Keratinocyte (primary cell): ENCODE measurements at regions not wholly inside any gene's neighbourhood (a gene's known extent, or its start where the extent isn't known, plus 50 kb on each side); places are given as distances from the start of the nearest gene placed in this dataset.

ENCODE experiments used
- DNase-seq: peaks from one replicate; pipeline ENCODE4 v3.0.0-alpha.2; 2011; ENCODE audit warnings: low read depth, missing footprints, low spot score
- FAIRE-seq: peaks from 2 replicates; lab custom pipeline; 2011; peaks lifted over from hg19 to GRCh38; lab: Jason Lieb, UNC
- H2AFZ ChIP-seq: 2 replicates; pipeline ENCODE4 v1.6.0; 2012; ENCODE audit warnings: low read length, control low read depth, inconsistent platforms; ENCODE audit not compliant: control insufficient read depth
- H3K27ac ChIP-seq: 2 replicates; pipeline ENCODE4 v1.5.1; 2011; ENCODE audit warnings: low read length; ENCODE audit not compliant: control insufficient read depth, insufficient read depth
- H3K27me3 ChIP-seq: 3 replicates; pipeline ENCODE4 v1.6.0; 2011; ENCODE audit warnings: low read length; ENCODE audit not compliant: control insufficient read depth, insufficient read depth; ENCODE audit errors: extremely low read depth
- H3K36me3 ChIP-seq, 2 experiments: 2 replicates in 1 of 2; 3 replicates in 1 of 2; pipeline ENCODE4 v1.5.1; 2011; ENCODE audit warnings: low read length in 2 of 2, mild to moderate bottlenecking in 1 of 2; ENCODE audit not compliant: control insufficient read depth in 2 of 2, insufficient read depth in 2 of 2; ENCODE audit errors: extremely low read depth in 1 of 2
- H3K4me1 ChIP-seq: 3 replicates; pipeline ENCODE4 v1.5.1; 2011; ENCODE audit warnings: low read length; ENCODE audit not compliant: control insufficient read depth, insufficient read depth; ENCODE audit errors: extremely low read depth
- H3K4me2 ChIP-seq: 3 replicates; pipeline ENCODE4 v1.6.0; 2011; ENCODE audit warnings: low read depth, low read length; ENCODE audit not compliant: control insufficient read depth, insufficient read depth; ENCODE audit errors: extremely low read depth
- H3K4me3 ChIP-seq, 3 experiments: fragments of 200-600 bp in 1 of 3; sonication (generic) in 1 of 3; 2 replicates in 2 of 3; 3 replicates in 1 of 3; pipeline ENCODE4 v1.5.1; 2011 to 2016; ENCODE audit warnings: low read length in 3 of 3, mild to moderate bottlenecking in 3 of 3, control low read depth in 2 of 3, inconsistent platforms in 1 of 3, low read depth in 1 of 3, mixed read lengths in 1 of 3, mixed run types in 1 of 3, moderate library complexity in 1 of 3; ENCODE audit not compliant: control insufficient read depth in 2 of 3, insufficient read depth in 2 of 3; ENCODE audit errors: extremely low read depth in 1 of 3
- H3K79me2 ChIP-seq: 2 replicates; pipeline ENCODE4 v1.6.0; 2012; ENCODE audit warnings: low read length; ENCODE audit not compliant: control insufficient read depth, insufficient read depth
- H3K9ac ChIP-seq: 3 replicates; pipeline ENCODE4 v1.6.0; 2011; ENCODE audit warnings: low read length; ENCODE audit not compliant: control insufficient read depth, insufficient read depth; ENCODE audit errors: extremely low read depth
- H3K9me1 ChIP-seq: 3 replicates; pipeline ENCODE4 v1.6.0; 2011; ENCODE audit warnings: low read length; ENCODE audit not compliant: control insufficient read depth, insufficient read depth; ENCODE audit errors: extremely low read depth
- H3K9me3 ChIP-seq: 2 replicates; pipeline ENCODE4 v1.5.1; 2012; ENCODE audit warnings: low read depth, low read length; ENCODE audit not compliant: control insufficient read depth
- H4K20me1 ChIP-seq: 3 replicates; pipeline ENCODE4 v1.6.0; 2011; ENCODE audit warnings: low read length; ENCODE audit not compliant: control insufficient read depth, insufficient read depth; ENCODE audit errors: extremely low read depth
- CTCF ChIP-seq, 3 experiments: IDR thresholded peaks in 1 of 3; conservative IDR thresholded peaks in 1 of 3; optimal IDR thresholded peaks in 1 of 3; 2 replicates in 2 of 3; 3 replicates in 1 of 3; pipeline versions ENCODE3 to v1.5.1; 2011; ENCODE audit warnings: low read length in 3 of 3, mild to moderate bottlenecking in 3 of 3, moderate library complexity in 2 of 3, control low read depth in 1 of 3, inconsistent platforms in 1 of 3; ENCODE audit not compliant: insufficient read depth in 2 of 3; ENCODE audit errors: extremely low read depth in 1 of 3
- EZH2 ChIP-seq: IDR thresholded peaks from one replicate; pipeline ENCODE4 v1.6.1; 2012; ENCODE audit warnings: inconsistent platforms, mild to moderate bottlenecking, low read length, moderate library complexity
- dilution Hi-C: fragments of 300-500 bp; cut with MboI; formaldehyde crosslinking; loops from one replicate; pipeline ENCODE4 v1.7.0; 2020; ENCODE audit warnings: low sequenced_read_pairs; ENCODE audit not compliant: extremely low pct_ligation_motif_present

- DNase-seq (no peak), FAIRE-seq (no peak)
- no peaks in the 10 kb centered on the region for H3K9me1 ChIP-seq
- no peaks in the 10 kb centered on the region for H3K4me1 ChIP-seq
- no peak overlapping the region for H3K4me3 ChIP-seq
- no peak overlapping the region for H3K4me2 ChIP-seq
- no peaks in the 10 kb centered on the region for H3K9me3 ChIP-seq
- H2AFZ ChIP-seq, result no peak overlapping the region
- H3K27me3 ChIP-seq, result peaks cover 8% of the 10 kb centered on the region
- H3K79me2 ChIP-seq, result no peaks in the 10 kb centered on the region
- no peaks in the 10 kb centered on the region for H4K20me1 ChIP-seq
- TF ChIP-seq CTCF (optimal IDR thresholded peaks at IDR 0.05 in 1 of 3, IDR thresholded peaks at IDR 0.05 in 1 of 3, conservative IDR thresholded peaks at IDR 0.05 in 1 of 3; ENCODE audit: extremely low read depth in 1 of 3, insufficient read depth in 2 of 3, low read length in 3 of 3), result no peak
- TF ChIP-seq EZH2, result no peak
- no peak overlapping the region for H3K27ac ChIP-seq
- H3K9ac ChIP-seq, result no peak overlapping the region
- no peaks in the 10 kb centered on the region for H3K36me3 ChIP-seq
- dilution Hi-C loops, result no loop called here
Measured at GRCh38 chr13:109897988-109898624, 111.7 kb upstream of the IRS2 start.

DNA sequence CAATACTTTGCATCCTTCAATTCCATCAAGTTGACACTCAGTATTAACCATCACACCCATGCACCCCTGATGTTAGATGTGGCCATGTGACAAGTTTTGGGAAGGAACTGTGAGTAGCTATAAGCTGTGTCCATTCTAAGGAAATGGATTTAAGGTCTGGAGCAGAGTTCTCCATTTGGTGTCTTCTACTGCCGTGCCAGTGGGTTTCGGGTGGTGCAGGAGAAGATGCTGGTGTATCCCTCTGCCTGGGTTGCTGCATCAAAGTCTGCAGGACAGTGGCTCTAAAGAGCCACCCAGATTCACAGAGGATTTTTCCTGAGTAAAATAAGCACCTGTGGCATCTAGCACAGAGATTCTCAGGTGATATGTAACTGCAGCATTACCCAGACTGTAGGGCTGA is 105.7 kb upstream of the IRS2 start:
- TF ChIP-seq EZH2 (no peak), CTCF (optimal IDR thresholded peaks at IDR 0.05 in 1 of 3, IDR thresholded peaks at IDR 0.05 in 1 of 3, conservative IDR thresholded peaks at IDR 0.05 in 1 of 3; ENCODE audit: extremely low read depth in 1 of 3, insufficient read depth in 2 of 3, low read length in 3 of 3) (no peak)
- Histone ChIP-seq H3K4me2 (no peak overlapping the region), H3K4me1 (no peaks in the 10 kb centered on the region), H3K9ac (no peak overlapping the region), H3K27me3 (no peaks in the 10 kb centered on the region), H3K4me3 (no peak overlapping the region), H2AFZ (no peak overlapping the region), H3K9me1 (no peaks in the 10 kb centered on the region), H3K36me3 (no peaks in the 10 kb centered on the region), H3K79me2 (no peaks in the 10 kb centered on the region), H3K27ac (no peak overlapping the region), H3K9me3 (no peaks in the 10 kb centered on the region), H4K20me1 (no peaks in the 10 kb centered on the region)
- DNase-seq (no peak), FAIRE-seq (no peak)
- dilution Hi-C loops, result no loop called here
